Fibroblast of pulmonary artery (primary cell): ENCODE measurements at regions not wholly inside any gene's neighbourhood (a gene's known extent, or its start where the extent isn't known, plus 50 kb on each side); places are given as distances from the start of the nearest gene placed in this dataset.

ENCODE experiments used
- DNase-seq: peaks from one replicate; pipeline ENCODE4 v3.0.0-alpha.2; 2010; ENCODE audit warnings: low read depth
- H3K4me3 ChIP-seq: replicated peaks from 2 replicates; pipeline ENCODE4 v1.5.1; 2011; ENCODE audit warnings: low read depth, mild to moderate bottlenecking, control low read depth, low read length, moderate library complexity
- TF ChIP-seq, protein P1 (sequence below): IDR thresholded peaks from 2 replicates; pipeline ENCODE4 v1.5.1; 2011; ENCODE audit warnings: mild to moderate bottlenecking, control low read depth, low read length, inconsistent platforms; ENCODE audit errors: missing control alignments

GRCh38 chr5:120789918-120790317 lies 325.8 kb downstream of the PRR16 start:
- TF ChIP-seq, protein P1, sequence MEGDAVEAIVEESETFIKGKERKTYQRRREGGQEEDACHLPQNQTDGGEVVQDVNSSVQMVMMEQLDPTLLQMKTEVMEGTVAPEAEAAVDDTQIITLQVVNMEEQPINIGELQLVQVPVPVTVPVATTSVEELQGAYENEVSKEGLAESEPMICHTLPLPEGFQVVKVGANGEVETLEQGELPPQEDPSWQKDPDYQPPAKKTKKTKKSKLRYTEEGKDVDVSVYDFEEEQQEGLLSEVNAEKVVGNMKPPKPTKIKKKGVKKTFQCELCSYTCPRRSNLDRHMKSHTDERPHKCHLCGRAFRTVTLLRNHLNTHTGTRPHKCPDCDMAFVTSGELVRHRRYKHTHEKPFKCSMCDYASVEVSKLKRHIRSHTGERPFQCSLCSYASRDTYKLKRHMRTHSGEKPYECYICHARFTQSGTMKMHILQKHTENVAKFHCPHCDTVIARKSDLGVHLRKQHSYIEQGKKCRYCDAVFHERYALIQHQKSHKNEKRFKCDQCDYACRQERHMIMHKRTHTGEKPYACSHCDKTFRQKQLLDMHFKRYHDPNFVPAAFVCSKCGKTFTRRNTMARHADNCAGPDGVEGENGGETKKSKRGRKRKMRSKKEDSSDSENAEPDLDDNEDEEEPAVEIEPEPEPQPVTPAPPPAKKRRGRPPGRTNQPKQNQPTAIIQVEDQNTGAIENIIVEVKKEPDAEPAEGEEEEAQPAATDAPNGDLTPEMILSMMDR = no peak
- no peak overlapping the region for H3K4me3 ChIP-seq
- DNase-seq = no peak

- no peak for DNase-seq
- TF ChIP-seq, protein P1 = no peak
- no peak overlapping the region for H3K4me3 ChIP-seq
Observed at GRCh38 chr5:120790339-120790738, 326.2 kb downstream of the PRR16 start.

DNA sequence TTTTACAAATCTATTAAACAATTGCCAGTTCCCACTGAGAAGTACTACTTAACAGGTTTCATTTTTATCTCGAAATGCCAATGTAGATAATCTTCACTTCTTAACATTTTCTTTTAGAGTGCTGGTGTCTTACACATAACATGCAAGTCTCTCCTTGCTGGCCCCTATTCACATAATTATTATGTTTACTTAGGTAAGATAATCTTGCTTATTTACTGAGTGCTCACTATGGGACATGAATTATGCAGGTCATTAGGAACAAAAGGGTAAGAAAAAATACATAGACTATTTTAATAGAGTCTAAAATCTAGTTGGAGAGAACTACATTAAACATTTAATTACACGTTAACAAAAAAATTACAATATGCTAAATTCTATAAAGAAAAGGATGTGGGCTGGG lies 328.4 kb downstream of the PRR16 start:
- TF ChIP-seq, protein P1 = no peak

DNA sequence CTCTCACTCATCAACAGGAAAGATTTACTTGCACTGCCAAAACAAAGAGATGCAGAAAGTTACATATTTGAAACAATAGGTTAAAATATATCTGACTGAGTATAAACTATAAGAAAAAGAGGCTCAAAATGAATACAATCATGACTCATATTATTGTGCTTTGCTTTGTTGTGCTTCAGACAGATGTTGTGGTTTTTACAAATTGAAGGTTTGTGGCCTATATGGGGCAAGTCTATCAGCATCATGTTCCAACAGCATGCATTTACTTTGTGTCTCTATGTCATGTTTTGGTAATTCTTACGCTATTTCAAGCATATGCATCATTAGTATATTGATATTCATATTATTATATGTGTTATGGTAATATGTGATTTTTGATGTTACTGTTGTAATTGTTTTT lies 330.0 kb downstream of the PRR16 start:
- no peak for DNase-seq
- H3K4me3 ChIP-seq = no peak overlapping the region
- TF ChIP-seq, protein P1 = no peak

More for the DNA sequence above, 328.4 kb downstream of the PRR16 start:
- DNase-seq = no peak
- H3K4me3 ChIP-seq = no peak overlapping the region

DNA sequence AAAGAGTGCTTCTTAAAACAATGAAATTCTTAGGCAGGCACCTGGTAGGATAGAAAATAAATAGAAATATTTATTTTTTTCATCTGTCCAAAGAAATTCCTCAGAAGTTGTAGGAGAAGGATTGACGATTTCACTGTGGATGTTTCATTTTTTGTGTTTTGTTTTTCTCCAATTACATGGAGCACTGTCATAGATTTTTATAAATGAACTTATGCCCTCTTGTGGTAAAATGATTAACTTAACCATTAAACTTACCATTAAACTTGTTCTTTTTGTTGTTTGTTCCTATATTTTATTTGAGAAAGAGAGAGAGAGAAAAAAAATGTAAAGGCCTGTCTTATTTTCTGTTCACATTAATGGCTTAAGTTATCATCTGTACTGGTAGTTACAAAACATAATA lies 339.2 kb downstream of the PRR16 start:
- DNase-seq = peak; percentile 44
- H3K4me3 ChIP-seq = peak overlapping the region; percentile 5
- TF ChIP-seq, protein P1 = peak; percentile 4

GRCh38 chr5:120805131-120805530 lies 341.0 kb downstream of the PRR16 start:
- H3K4me3 ChIP-seq = no peak overlapping the region
- TF ChIP-seq, protein P1 = no peak
- no peak for DNase-seq

GRCh38 chr5:120806202-120806601 lies 342.1 kb downstream of the PRR16 start:
- peak; percentile 20 for DNase-seq
- TF ChIP-seq, protein P1 = no peak
- no peak overlapping the region for H3K4me3 ChIP-seq
